Trophoblast cell (in vitro differentiated cells and primary cell): ENCODE measurements at regions not wholly inside any gene's neighbourhood (a gene's known extent, or its start where the extent isn't known, plus 50 kb on each side); places are given as distances from the start of the nearest gene placed in this dataset.
A peak's percentile ranks its signal among the peaks of the same experiment; 100 is the strongest.

Source experiments
- DNase-seq, 2 donors: peaks; one replicate each; pipeline ENCODE4 v3.0.0-alpha.2; 2016
- H2AFZ ChIP-seq: 2 replicates; pipeline ENCODE4 v1.6.1; 2013; ENCODE audit warnings: low read length, moderate library complexity, mild to moderate bottlenecking; ENCODE audit not compliant: insufficient read depth, poor library complexity
- H2AK5ac ChIP-seq: 2 replicates; pipeline ENCODE4 v1.6.1; 2013; ENCODE audit warnings: mild to moderate bottlenecking, low read length
- H2BK120ac ChIP-seq: 2 replicates; pipeline ENCODE4 v1.6.1; 2013; ENCODE audit warnings: low read length, mild to moderate bottlenecking, moderate library complexity; ENCODE audit not compliant: insufficient read depth, poor library complexity
- H2BK12ac ChIP-seq: 2 replicates; pipeline ENCODE4 v1.6.1; 2013; ENCODE audit warnings: mild to moderate bottlenecking, low read length, moderate library complexity
- H2BK5ac ChIP-seq: 2 replicates; pipeline ENCODE4 v1.6.1; 2013; ENCODE audit warnings: low read length, low read depth, moderate library complexity, mild to moderate bottlenecking; ENCODE audit not compliant: poor library complexity
- H3K14ac ChIP-seq: 2 replicates; pipeline ENCODE4 v1.6.1; 2013; ENCODE audit warnings: mild to moderate bottlenecking, low read length
- H3K18ac ChIP-seq: 2 replicates; pipeline ENCODE4 v1.6.1; 2013; ENCODE audit warnings: mild to moderate bottlenecking, low read length
- H3K23ac ChIP-seq: 2 replicates; pipeline ENCODE4 v1.6.1; 2013; ENCODE audit warnings: low read length
- H3K27ac ChIP-seq: 2 replicates; pipeline ENCODE4 v1.5.1; 2013; ENCODE audit warnings: low read depth, mild to moderate bottlenecking, inconsistent platforms, low read length, moderate library complexity
- H3K27me3 ChIP-seq: 2 replicates; pipeline ENCODE4 v1.6.1; 2013; ENCODE audit warnings: inconsistent platforms, mild to moderate bottlenecking, low read length, moderate library complexity; ENCODE audit not compliant: insufficient read depth
- H3K36me3 ChIP-seq, 2 experiments: 1 replicate in 1 of 2; 2 replicates in 1 of 2; pipeline ENCODE4 v1.6.1; 2013; ENCODE audit warnings: low read length in 2 of 2, mild to moderate bottlenecking in 2 of 2, moderate library complexity in 1 of 2; ENCODE audit not compliant: insufficient read depth in 2 of 2, control insufficient read depth in 1 of 2
- H3K4ac ChIP-seq: 2 replicates; pipeline ENCODE4 v1.6.1; 2013; ENCODE audit warnings: low read depth, mild to moderate bottlenecking, low read length, moderate library complexity
- H3K4me1 ChIP-seq, 2 experiments: 1 replicate in 1 of 2; 2 replicates in 1 of 2; pipeline ENCODE4 v1.6.1; 2013; ENCODE audit warnings: low read length in 2 of 2, mild to moderate bottlenecking in 2 of 2, moderate library complexity in 1 of 2; ENCODE audit not compliant: insufficient read depth in 2 of 2, control insufficient read depth in 1 of 2
- H3K4me2 ChIP-seq: 2 replicates; pipeline ENCODE4 v1.6.1; 2013; ENCODE audit warnings: inconsistent platforms, mild to moderate bottlenecking, low read length, moderate library complexity
- H3K4me3 ChIP-seq: 2 replicates; pipeline ENCODE4 v1.5.1; 2013; ENCODE audit warnings: mild to moderate bottlenecking, low read depth, low read length, inconsistent platforms
- H3K79me1 ChIP-seq: one replicate; pipeline ENCODE4 v1.6.1; 2013; ENCODE audit warnings: low read length
- H3K79me2 ChIP-seq: 2 replicates; pipeline ENCODE4 v1.6.1; 2013; ENCODE audit warnings: low read length, mild to moderate bottlenecking; ENCODE audit not compliant: control insufficient read depth, insufficient read depth, poor library complexity
- H3K9ac ChIP-seq: 2 replicates; pipeline ENCODE4 v1.6.1; 2013; ENCODE audit warnings: mild to moderate bottlenecking, low read length
- H3K9me3 ChIP-seq: 2 replicates; pipeline ENCODE4 v1.6.1; 2013; ENCODE audit warnings: low read depth, mild to moderate bottlenecking, control low read depth, inconsistent platforms, low read length; ENCODE audit not compliant: insufficient read depth
- H4K12ac ChIP-seq: 2 replicates; pipeline ENCODE4 v1.6.1; 2013; ENCODE audit warnings: low read depth, mild to moderate bottlenecking, low read length, moderate library complexity
- H4K8ac ChIP-seq: 2 replicates; pipeline ENCODE4 v1.6.1; 2013; ENCODE audit warnings: low read depth, mild to moderate bottlenecking, low read length, moderate library complexity
- H4K91ac ChIP-seq: one replicate; pipeline ENCODE4 v1.6.1; 2013; ENCODE audit warnings: low read depth, mild to moderate bottlenecking, low read length, moderate library complexity
- WGBS: extraction: QIAGEN DNeasy Blood & Tissue Kit; methylation state at CpG from one replicate; pipeline ENCODE4 v1.1.7; 2013; ENCODE audit warnings: missing lambda C conversion rate; ENCODE audit not compliant: insufficient read length, insufficient coverage; ENCODE audit errors: extremely low coverage; 5-methylcytosine and 5-hydroxymethylcytosine counted together

DNA sequence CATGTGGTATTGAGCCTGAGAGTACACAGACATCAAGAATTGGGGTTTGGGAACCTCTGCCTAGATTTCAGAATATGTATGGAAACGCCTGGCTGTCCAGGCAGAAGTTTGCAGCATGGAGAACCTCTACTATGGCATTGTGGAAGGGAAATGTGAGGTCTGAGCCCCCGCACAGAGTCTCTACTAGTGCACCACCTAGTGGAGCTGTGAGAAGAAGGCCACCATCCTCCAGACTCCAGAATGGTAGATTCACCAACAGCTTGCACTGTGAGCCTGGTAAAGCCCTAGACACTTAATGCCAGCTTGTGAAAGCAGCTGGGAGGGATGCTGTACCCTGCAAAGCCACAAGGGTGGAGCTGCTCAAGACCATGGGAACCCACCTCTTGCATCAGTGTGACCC lies 658.2 kb downstream of the HACE1 start:
- Histone ChIP-seq H3K4me3 (no peak overlapping the region), H4K8ac (no peak overlapping the region), H2AK5ac (no peak overlapping the region), H3K9me3 (no peaks in the 10 kb centered on the region), H2BK5ac (no peak overlapping the region), H3K27me3 (no peaks in the 10 kb centered on the region), H3K27ac (no peak overlapping the region), H3K79me1 (no peaks in the 10 kb centered on the region), H3K23ac (no peak overlapping the region), H3K4me2 (no peak overlapping the region), H3K36me3 (no peaks in the 10 kb centered on the region), H2AFZ (no peak overlapping the region), H2BK120ac (no peak overlapping the region), H3K9ac (no peak overlapping the region), H3K18ac (no peak overlapping the region), H3K14ac (no peak overlapping the region), H4K12ac (no peak overlapping the region), H3K79me2 (no peaks in the 10 kb centered on the region), H4K91ac (no peak overlapping the region), H2BK12ac (no peak overlapping the region), H3K4me1 (no peaks in the 10 kb centered on the region), H3K4ac (no peak overlapping the region)
- DNase-seq, result no peak
- WGBS, result no CpG with 5 or more reads among the region's 2 CpGs

DNA sequence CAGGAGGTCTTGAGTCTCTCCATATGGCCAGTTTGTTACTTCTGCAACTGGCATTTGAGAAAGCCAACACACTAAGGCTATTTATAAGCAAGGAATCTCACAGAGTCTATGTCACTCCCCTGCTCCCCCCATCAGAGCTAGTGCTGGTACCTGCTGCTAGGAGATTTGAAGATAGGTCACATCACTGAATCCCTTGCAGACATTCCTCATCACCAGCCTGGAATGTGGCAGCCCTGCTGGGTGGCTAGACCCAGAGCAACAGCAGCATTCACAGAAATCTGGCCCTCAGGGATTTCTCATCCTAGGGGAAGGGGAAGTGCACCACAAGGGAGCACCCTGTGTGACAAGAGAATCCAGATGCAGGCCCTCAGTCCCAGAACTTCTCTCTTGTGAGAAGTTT lies 672.1 kb downstream of the HACE1 start:
- H4K91ac ChIP-seq, result no peak overlapping the region
- H2AK5ac ChIP-seq, result no peak overlapping the region
- H2BK120ac ChIP-seq, result no peak overlapping the region
- no peak overlapping the region for H3K4ac ChIP-seq
- no peak overlapping the region for H3K23ac ChIP-seq
- no peaks in the 10 kb centered on the region for H3K9me3 ChIP-seq
- DNase-seq, result peak; percentile 89 to 94
- no peaks in the 10 kb centered on the region for H3K79me2 ChIP-seq
- no peak overlapping the region for H3K9ac ChIP-seq
- no peaks in the 10 kb centered on the region for H3K36me3 ChIP-seq
- H2AFZ ChIP-seq, result no peak overlapping the region
- no peak overlapping the region for H3K4me2 ChIP-seq
- H3K4me1 ChIP-seq, result peaks cover 18 to 21% of the 10 kb centered on the region in 2 experiments
- no peak overlapping the region for H2BK12ac ChIP-seq
- no peaks in the 10 kb centered on the region for H3K79me1 ChIP-seq
- H4K8ac ChIP-seq, result no peak overlapping the region
- no peak overlapping the region for H2BK5ac ChIP-seq
- no peak overlapping the region for H3K18ac ChIP-seq
- no peak overlapping the region for H3K27ac ChIP-seq
- no peak overlapping the region for H4K12ac ChIP-seq
- no peak overlapping the region for H3K4me3 ChIP-seq
- no peak overlapping the region for H3K14ac ChIP-seq
- H3K27me3 ChIP-seq, result no peaks in the 10 kb centered on the region

DNA sequence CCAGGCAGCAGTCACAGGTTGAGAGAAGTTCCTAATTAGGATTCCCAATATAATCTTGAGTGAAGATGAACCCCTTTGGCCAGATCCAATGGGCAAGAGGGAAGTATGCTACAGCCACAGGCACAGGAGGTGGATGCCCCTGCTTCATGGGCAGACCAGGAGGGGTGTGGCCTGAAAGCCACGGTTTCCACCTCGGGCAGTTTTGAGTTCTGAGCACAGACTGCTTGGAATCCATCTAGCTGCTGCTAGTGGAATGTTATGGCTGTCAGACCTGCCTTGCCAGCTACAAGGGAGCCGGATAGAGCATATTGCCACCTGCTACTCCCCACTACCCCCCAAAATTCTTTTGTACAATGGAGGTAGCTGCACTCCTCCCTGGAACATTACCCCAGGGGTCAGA lies 672.9 kb downstream of the HACE1 start:
- peaks cover 18 to 21% of the 10 kb centered on the region in 2 experiments for H3K4me1 ChIP-seq
- no peak overlapping the region for H3K14ac ChIP-seq
- no peaks in the 10 kb centered on the region for H3K36me3 ChIP-seq
- no peak overlapping the region for H3K4me3 ChIP-seq
- H2AFZ ChIP-seq, result no peak overlapping the region
- H3K4me2 ChIP-seq, result peak overlapping the region; percentile 31
- H2BK5ac ChIP-seq, result no peak overlapping the region
- no peak overlapping the region for H3K18ac ChIP-seq
- no peak overlapping the region for H4K91ac ChIP-seq
- no CpG with 5 or more reads among the region's 3 CpGs for WGBS
- H3K23ac ChIP-seq, result no peak overlapping the region
- peak; percentile 56 to 80 for DNase-seq
- H3K9me3 ChIP-seq, result no peaks in the 10 kb centered on the region
- H4K8ac ChIP-seq, result no peak overlapping the region
- H3K27me3 ChIP-seq, result no peaks in the 10 kb centered on the region
- no peak overlapping the region for H2BK120ac ChIP-seq
- H3K27ac ChIP-seq, result no peak overlapping the region
- no peaks in the 10 kb centered on the region for H3K79me2 ChIP-seq
- no peak overlapping the region for H2BK12ac ChIP-seq
- no peak overlapping the region for H3K4ac ChIP-seq
- no peak overlapping the region for H2AK5ac ChIP-seq
- H3K79me1 ChIP-seq, result no peaks in the 10 kb centered on the region
- H4K12ac ChIP-seq, result no peak overlapping the region
- no peak overlapping the region for H3K9ac ChIP-seq

DNA sequence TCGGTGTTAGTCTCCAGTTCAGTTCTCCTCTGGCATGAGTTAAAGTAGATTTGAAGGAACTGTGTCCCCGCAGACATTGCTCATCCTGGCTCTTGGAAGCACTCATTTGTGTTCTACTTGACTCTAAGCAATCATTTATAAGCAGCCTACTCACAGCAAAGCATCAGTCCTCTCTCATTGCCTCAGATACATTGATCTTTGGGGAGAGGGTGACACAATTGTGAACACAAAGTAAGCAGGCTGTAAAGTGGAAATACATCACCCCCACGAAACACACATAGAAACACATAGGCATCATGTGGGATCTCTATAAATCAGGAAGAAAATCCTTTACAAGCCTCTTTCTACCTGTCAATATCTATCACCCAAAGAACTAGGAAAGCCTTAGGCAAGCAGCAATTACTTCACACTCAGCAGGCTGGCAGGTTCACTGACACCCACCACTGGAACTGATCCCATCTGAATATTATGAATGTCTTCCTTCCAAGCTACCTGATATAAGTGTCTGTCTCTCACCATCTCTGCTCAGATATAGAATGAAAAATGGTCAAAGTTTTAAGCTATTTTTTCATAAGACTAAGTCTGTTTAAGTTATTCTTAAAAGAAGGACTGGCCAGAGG lies 675.8 kb downstream of the HACE1 start:
- peaks cover 18 to 21% of the 10 kb centered on the region in 2 experiments for H3K4me1 ChIP-seq
- no peak overlapping the region for H3K9ac ChIP-seq
- H4K91ac ChIP-seq, result no peak overlapping the region
- no peak overlapping the region for H3K23ac ChIP-seq
- no peak overlapping the region for H4K8ac ChIP-seq
- H3K27me3 ChIP-seq, result no peaks in the 10 kb centered on the region
- WGBS, result no CpG with 5 or more reads among the region's 3 CpGs
- H4K12ac ChIP-seq, result no peak overlapping the region
- no peak overlapping the region for H3K4me3 ChIP-seq
- H3K79me1 ChIP-seq, result no peaks in the 10 kb centered on the region
- no peak overlapping the region for H2BK120ac ChIP-seq
- no peak overlapping the region for H2BK12ac ChIP-seq
- no peak overlapping the region for H2AK5ac ChIP-seq
- H2AFZ ChIP-seq, result no peak overlapping the region
- no peaks in the 10 kb centered on the region for H3K9me3 ChIP-seq
- no peak overlapping the region for H3K14ac ChIP-seq
- DNase-seq, result no peak
- H3K79me2 ChIP-seq, result no peaks in the 10 kb centered on the region
- H2BK5ac ChIP-seq, result no peak overlapping the region
- H3K36me3 ChIP-seq, result no peaks in the 10 kb centered on the region
- H3K4ac ChIP-seq, result no peak overlapping the region
- no peak overlapping the region for H3K18ac ChIP-seq
- no peak overlapping the region for H3K27ac ChIP-seq
- H3K4me2 ChIP-seq, result no peak overlapping the region
